Ovary (tissue), 3 donors: ENCODE measurements at regions not wholly inside any gene's neighbourhood (a gene's known extent, or its start where the extent isn't known, plus 50 kb on each side); places are given as distances from the start of the nearest gene placed in this dataset.

ENCODE experiments used
- EP300 ChIP-seq: sonication (generic); formaldehyde crosslinking; IDR thresholded peaks from one replicate; pipeline ENCODE4 v1.6.1; 2017; ENCODE audit warnings: antibody characterized with exemption
- TF ChIP-seq, protein P1 (sequence below), 3 donors: fragments of 450-650 bp in 2 of 3; fragments of 200-600 bp in 1 of 3; IDR thresholded peaks; one replicate each; pipeline versions ENCODE4 v1.5.1 to v1.8.0; 2016 to 2022; ENCODE audit warnings: antibody characterized with exemption in 3 of 3, mild to moderate bottlenecking in 1 of 3
- donor health status: DM: no; HTN: no; CAD: no.

DNA sequence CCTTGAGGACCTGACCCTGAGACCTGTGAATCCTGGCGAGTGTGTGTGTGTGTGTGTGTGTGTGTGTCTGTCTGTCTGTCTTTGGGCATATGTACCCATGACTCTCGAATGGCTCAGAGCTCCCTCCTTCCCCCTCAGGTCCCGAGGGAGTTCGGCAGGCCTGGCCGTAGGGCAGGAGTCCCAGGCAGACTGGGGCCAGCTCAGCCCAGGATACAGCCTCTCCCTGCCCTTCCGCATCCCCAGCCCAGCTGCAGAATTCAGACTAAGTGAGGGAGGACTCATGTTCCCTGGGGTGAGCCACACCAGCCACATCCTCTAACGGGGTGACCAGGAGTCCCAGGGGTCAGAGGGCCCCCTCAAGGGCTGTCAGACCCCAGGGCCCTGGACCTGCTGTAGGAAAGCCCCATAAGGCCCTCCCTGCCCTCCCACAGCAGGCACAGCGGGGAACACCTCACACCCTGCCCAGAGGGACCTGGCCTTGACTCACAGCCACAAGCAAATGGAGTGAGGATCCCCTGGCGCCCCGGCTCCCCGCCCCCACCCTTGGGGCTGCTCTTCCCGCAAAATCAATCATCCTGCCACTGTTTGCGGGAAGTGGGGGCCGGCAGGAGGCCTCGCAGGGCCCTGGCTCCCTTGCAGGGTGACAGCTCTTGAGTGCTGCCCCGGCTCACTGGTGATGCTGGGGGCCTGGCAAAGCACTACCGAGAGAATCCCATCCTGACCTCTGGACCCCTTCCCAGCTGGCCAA, 101.7 kb upstream of the CASZ1 start:
- TF ChIP-seq, protein P1, sequence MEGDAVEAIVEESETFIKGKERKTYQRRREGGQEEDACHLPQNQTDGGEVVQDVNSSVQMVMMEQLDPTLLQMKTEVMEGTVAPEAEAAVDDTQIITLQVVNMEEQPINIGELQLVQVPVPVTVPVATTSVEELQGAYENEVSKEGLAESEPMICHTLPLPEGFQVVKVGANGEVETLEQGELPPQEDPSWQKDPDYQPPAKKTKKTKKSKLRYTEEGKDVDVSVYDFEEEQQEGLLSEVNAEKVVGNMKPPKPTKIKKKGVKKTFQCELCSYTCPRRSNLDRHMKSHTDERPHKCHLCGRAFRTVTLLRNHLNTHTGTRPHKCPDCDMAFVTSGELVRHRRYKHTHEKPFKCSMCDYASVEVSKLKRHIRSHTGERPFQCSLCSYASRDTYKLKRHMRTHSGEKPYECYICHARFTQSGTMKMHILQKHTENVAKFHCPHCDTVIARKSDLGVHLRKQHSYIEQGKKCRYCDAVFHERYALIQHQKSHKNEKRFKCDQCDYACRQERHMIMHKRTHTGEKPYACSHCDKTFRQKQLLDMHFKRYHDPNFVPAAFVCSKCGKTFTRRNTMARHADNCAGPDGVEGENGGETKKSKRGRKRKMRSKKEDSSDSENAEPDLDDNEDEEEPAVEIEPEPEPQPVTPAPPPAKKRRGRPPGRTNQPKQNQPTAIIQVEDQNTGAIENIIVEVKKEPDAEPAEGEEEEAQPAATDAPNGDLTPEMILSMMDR (IDR thresholded peaks at IDR 0.05), result no peak
- TF ChIP-seq EP300, result no peak
